ENCODE measurements at regions not wholly inside any gene's neighbourhood (a gene's known extent, or its start where the extent isn't known, plus 50 kb on each side); places are given as distances from the start of the nearest gene placed in this dataset.

DNA sequence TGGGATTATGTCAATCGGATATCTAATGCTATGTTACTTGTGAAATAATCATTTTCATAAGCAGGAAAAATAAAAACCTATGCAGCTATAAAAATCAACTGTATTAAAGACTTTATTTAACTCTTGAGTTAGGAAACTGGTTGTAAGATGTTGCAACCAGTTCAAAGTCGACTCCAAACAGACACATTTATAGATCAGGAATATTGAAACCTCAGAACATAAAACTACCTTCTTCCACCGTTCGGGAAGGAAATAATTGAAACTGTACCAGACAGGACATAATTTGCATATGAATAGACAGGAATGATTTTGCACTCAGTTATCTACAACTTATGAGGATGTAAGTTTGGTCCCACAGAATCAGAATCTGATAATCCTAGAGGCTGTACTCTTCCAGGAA is 181.8 kb upstream of the STS start:
- CTCF ChIA-PET, result no interaction called here

DNA sequence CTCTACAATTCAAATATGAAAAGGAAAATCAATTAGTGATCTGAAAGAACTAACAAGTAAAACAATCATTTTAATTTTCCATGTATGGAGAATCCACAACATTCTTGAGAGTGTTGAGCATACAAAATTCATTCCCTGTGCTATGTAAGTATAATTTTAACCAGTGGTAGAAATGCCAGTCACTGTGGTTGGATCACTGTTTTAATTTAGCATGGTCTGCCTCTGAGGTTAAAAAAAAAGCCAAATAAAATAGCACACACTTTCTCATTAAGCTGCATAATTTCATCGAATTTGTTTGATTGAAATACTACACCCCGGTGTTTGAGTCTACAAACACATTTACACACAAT is 185.5 kb upstream of the STS start:
- Histone ChIP-seq H3K9ac (no peak overlapping the region), H3K9me3 (no peaks in the 10 kb centered on the region), H3K27ac (ENCODE audit: low read depth in 2 of 2, low read length in 1 of 2) (no peak overlapping the region), H3K9me2 (no peaks in the 10 kb centered on the region), H3K36me3 (replicated peaks in 1 of 2; ENCODE audit: control insufficient read depth in 1 of 2, insufficient read depth in 2 of 2, low read length in 1 of 2) (no peaks in the 10 kb centered on the region), H3K79me2 (ENCODE audit: insufficient read depth) (no peaks in the 10 kb centered on the region), H3K4me1 (ENCODE audit: control insufficient read depth in 1 of 2, insufficient read depth in 2 of 2, low read depth in 1 of 2, low read length in 1 of 2) (no peaks in the 10 kb centered on the region), H4K20me1 (ENCODE audit: insufficient read depth) (no peaks in the 10 kb centered on the region), H3F3A (replicated peaks; ENCODE audit: insufficient read depth) (no peaks in the 10 kb centered on the region), H2AFZ (ENCODE audit: low read depth) (no peak overlapping the region), H3K27me3 (ENCODE audit: insufficient read depth) (no peaks in the 10 kb centered on the region), H3K4me2 (no peak overlapping the region), H3K4me3 (ENCODE audit: low read depth in 2 of 2, low read length in 1 of 2) (no peak overlapping the region)
- CTCF ChIA-PET, result no interaction called here
- POLR2A ChIA-PET, result no interaction called here
- DNase-seq, result no peak
- 20% methylated on average over 2 of the region's 2 CpGs for WGBS (ENCODE audit: low lambda C conversion rate)
- no peak for TF ChIP-seq CHD2 (IDR thresholded peaks at IDR 0.05; ENCODE audit: low read length, partially characterized antibody)
- no peak for TF ChIP-seq FOXJ3 (CRISPR knock-in tag; IDR thresholded peaks at IDR 0.05)
- no peak for TF ChIP-seq USF2 (IDR thresholded peaks at IDR 0.05; ENCODE audit: borderline replicate concordance, low read depth, low read length)
- TF ChIP-seq GABPA (IDR thresholded peaks at IDR 0.05; ENCODE audit: low read depth), result no peak
- no peak for TF ChIP-seq SIN3A (IDR thresholded peaks at IDR 0.05; ENCODE audit: borderline replicate concordance, low read depth, low read length)
- no peak for TF ChIP-seq EZH2phosphoT487 (IDR thresholded peaks at IDR 0.05; ENCODE audit: borderline replicate concordance, low read depth)
- no peak for TF ChIP-seq RFX5 (IDR thresholded peaks at IDR 0.05; ENCODE audit: low read length)
- TF ChIP-seq, protein P1, sequence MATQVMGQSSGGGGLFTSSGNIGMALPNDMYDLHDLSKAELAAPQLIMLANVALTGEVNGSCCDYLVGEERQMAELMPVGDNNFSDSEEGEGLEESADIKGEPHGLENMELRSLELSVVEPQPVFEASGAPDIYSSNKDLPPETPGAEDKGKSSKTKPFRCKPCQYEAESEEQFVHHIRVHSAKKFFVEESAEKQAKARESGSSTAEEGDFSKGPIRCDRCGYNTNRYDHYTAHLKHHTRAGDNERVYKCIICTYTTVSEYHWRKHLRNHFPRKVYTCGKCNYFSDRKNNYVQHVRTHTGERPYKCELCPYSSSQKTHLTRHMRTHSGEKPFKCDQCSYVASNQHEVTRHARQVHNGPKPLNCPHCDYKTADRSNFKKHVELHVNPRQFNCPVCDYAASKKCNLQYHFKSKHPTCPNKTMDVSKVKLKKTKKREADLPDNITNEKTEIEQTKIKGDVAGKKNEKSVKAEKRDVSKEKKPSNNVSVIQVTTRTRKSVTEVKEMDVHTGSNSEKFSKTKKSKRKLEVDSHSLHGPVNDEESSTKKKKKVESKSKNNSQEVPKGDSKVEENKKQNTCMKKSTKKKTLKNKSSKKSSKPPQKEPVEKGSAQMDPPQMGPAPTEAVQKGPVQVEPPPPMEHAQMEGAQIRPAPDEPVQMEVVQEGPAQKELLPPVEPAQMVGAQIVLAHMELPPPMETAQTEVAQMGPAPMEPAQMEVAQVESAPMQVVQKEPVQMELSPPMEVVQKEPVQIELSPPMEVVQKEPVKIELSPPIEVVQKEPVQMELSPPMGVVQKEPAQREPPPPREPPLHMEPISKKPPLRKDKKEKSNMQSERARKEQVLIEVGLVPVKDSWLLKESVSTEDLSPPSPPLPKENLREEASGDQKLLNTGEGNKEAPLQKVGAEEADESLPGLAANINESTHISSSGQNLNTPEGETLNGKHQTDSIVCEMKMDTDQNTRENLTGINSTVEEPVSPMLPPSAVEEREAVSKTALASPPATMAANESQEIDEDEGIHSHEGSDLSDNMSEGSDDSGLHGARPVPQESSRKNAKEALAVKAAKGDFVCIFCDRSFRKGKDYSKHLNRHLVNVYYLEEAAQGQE (IDR thresholded peaks at IDR 0.05; ENCODE audit: low read depth, low read length), result no peak
- no peak for TF ChIP-seq YY1 (IDR thresholded peaks at IDR 0.05; ENCODE audit: low read depth)
- no peak for TF ChIP-seq FOSL2 (IDR thresholded peaks at IDR 0.05; ENCODE audit: borderline replicate concordance, low read depth)
- TF ChIP-seq JUND (IDR thresholded peaks at IDR 0.05), result no peak
- no peak for TF ChIP-seq RXRA (IDR thresholded peaks at IDR 0.05; ENCODE audit: borderline replicate concordance, low read depth)
- no peak for TF ChIP-seq MEF2A (IDR thresholded peaks at IDR 0.05; ENCODE audit: borderline replicate concordance, low read depth)
- TF ChIP-seq USF1 (IDR thresholded peaks at IDR 0.05; ENCODE audit: borderline replicate concordance, low read depth), result no peak

More for the DNA sequence above, 181.8 kb upstream of the STS start:
- Histone ChIP-seq H3K4me3 (ENCODE audit: low read depth in 2 of 2, low read length in 1 of 2) (no peak overlapping the region), H4K20me1 (ENCODE audit: insufficient read depth) (no peaks in the 10 kb centered on the region), H2AFZ (ENCODE audit: low read depth) (no peak overlapping the region), H3K4me2 (no peak overlapping the region), H3K27ac (ENCODE audit: low read depth in 2 of 2, low read length in 1 of 2) (no peak overlapping the region), H3K79me2 (ENCODE audit: insufficient read depth) (no peaks in the 10 kb centered on the region), H3F3A (replicated peaks; ENCODE audit: insufficient read depth) (no peaks in the 10 kb centered on the region), H3K9me3 (no peaks in the 10 kb centered on the region), H3K9me2 (no peaks in the 10 kb centered on the region), H3K9ac (no peak overlapping the region), H3K4me1 (ENCODE audit: control insufficient read depth in 1 of 2, insufficient read depth in 2 of 2, low read depth in 1 of 2, low read length in 1 of 2) (no peaks in the 10 kb centered on the region), H3K36me3 (replicated peaks in 1 of 2; ENCODE audit: control insufficient read depth in 1 of 2, insufficient read depth in 2 of 2, low read length in 1 of 2) (no peaks in the 10 kb centered on the region), H3K27me3 (ENCODE audit: insufficient read depth) (no peaks in the 10 kb centered on the region)
- TF ChIP-seq TCF12 (IDR thresholded peaks at IDR 0.05) (no peak), CHD2 (IDR thresholded peaks at IDR 0.05; ENCODE audit: low read length, partially characterized antibody) (no peak), CTCF (IDR thresholded peaks at IDR 0.05) (no peak), MEF2A (IDR thresholded peaks at IDR 0.05; ENCODE audit: borderline replicate concordance, low read depth) (no peak), SMC3 (IDR thresholded peaks at IDR 0.05; ENCODE audit: low read depth, low read length) (no peak)
- DNase-seq, result no peak
- WGBS (ENCODE audit: low lambda C conversion rate), result 18% methylated on average over 4 of the region's 4 CpGs
- POLR2A ChIA-PET, result no interaction called here

Data from SK-N-SH (cell line).